Endometrial microvascular endothelial cells (primary cell): ENCODE measurements at regions not wholly inside any gene's neighbourhood (a gene's known extent, or its start where the extent isn't known, plus 50 kb on each side); places are given as distances from the start of the nearest gene placed in this dataset.
"Not testable (repeated sequence)": the region's sequence is repeated elsewhere in the genome, so short reads cannot be mapped to it uniquely, and the experiment has no call there.

Experiments used
- in situ Hi-C: cut with HindIII; loops from 2 replicates; pipeline ENCODE4 v1.10.0; 2017; ENCODE audit warnings: low sequenced_read_pairs, low pct_unique_long_range_greater_than_20kb; ENCODE audit errors: inconsistent ontology term

GRCh38 chr13:50170447-50171037 lies 155.3 kb downstream of the KCNRG start:
- in situ Hi-C loops, result no loop called here

DNA sequence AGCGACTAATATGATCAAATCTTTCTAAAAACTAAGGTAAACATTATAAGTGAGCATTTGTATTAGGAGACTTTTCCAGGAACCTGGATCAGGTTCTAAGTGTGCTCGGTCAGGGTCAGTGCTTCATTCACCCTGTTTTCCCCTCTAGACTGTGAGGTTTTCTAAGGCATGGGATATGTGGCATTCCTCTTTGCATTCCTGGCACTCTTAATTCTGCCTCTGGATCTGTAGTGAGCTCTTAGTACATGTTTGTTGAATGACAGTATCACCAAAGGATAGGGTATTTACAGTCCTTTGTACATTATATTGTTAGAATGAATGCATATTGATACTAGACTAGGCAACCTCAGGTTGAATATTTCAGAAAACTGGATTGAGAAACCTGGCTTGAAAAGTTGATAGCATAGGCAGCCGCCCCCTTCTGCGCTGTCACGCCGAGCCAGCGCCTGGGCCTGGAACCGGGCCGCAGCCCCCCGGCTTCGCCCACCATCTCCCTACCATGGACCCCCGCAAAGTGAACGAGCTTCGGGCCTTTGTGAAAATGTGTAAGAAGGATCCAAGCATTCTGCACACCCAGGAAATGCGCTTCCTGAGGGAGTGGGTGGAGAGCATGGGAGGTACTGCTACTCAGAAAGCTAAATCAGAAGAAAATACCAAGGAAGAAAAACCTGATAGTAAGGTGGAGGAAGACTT lies 156.5 kb downstream of the KCNRG start:
- in situ Hi-C loops, result no loop called here

DNA sequence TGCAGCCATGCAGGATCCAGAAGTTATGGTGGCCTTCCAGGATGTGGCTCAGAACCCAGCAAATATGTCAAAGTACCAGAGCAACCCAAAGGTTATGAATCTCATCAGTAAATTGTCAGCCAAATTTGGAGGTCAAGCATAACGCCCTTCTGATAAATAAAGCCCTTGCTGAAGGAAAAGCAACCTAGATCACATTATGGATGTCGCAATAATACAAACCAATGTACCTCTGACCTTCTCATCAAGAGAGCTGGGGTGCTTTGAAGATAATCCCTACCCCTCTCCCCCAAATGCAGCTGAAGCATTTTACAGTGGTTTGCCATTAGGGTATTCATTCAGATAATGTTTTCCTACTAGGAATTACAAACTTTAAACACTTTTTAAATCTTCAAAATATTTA lies 157.8 kb downstream of the KCNRG start:
- in situ Hi-C loops, result not testable (repeated sequence)

DNA sequence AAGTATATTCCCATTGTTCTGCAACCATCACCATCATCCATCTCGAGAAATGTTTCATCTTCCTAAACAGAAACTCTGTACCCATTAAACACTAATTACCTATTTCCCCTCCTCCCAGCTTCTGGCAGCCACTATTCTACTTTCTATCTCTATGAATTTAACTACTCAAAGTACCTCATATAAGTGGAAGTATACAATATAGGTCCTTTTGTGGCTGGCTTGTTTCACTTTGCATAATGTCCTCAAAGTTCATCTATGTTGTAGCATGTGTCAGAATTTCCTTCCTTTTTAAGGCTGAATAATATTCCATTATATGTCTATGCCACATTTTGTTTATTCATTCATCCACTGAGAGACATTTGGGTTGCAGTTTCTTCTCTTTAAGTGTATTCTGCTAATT lies 159.4 kb downstream of the KCNRG start:
- in situ Hi-C loops, result no loop called here

DNA sequence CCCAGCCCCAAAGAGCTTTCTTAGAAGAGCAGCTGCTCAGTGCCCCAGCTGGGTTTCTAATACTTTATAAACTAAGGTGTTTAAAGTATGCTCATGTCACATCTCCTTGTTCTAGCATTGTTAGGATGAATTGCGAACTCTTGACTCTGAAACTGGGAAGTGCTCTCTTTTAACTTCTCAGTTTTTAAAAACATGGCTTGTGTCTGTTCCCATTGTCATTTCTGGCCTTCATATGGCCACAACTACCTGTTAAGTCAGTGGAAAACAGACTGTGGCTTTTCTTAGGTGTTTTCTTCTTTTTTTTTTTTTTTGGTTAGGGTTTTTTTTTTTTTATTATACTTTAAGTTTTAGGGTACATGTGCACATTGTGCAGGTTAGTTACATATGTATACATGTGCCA lies 164.7 kb downstream of the KCNRG start:
- in situ Hi-C loops, result no loop called here

GRCh38 chr13:50185769-50186763 lies 170.8 kb downstream of the KCNRG start:
- in situ Hi-C loops, result not testable (repeated sequence)

- in situ Hi-C loops, result no loop called here
Observed at GRCh38 chr13:50187352-50188029, 172.2 kb downstream of the KCNRG start.

DNA sequence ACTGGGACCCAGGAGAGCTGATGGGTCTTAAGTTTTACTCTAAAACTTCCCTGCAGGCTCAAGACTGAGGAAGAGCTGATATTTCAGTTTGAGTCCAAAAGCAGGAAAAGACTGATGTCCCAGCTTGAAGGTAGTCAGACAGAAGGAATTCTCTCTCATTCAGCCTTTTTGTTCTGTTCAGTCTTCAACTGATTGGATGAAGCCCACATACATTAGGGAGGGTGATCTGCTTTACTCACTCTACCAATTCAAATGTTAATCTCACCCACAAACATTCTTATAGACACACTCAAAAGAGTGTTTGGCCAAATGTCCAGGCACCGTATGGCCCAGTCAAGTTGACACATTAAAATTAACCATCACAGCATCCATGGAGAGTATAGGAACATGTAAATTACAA lies 173.5 kb downstream of the KCNRG start:
- in situ Hi-C loops, result no loop called here

GRCh38 chr13:50189450-50189849 lies 174.2 kb downstream of the KCNRG start:
- in situ Hi-C loops, result no loop called here

DNA sequence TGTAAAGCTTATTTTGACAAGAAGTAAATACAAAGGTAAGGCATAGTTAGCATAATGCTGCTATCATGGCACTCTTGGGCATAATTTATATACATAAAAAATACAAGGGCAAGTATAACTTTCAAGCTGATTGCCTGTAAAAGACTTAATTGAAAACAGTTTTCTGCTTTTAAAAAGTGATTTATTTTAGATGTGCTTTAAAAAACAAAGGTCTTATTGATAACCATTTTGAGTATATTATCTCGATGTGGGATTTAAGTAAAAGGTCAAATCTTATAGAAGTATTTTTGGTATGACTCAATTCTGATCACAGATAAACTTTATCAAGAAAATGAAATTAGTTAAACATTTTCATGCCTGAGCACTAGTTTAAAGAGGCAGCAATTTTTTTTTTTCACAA lies 175.8 kb downstream of the KCNRG start:
- in situ Hi-C loops, result no loop called here

DNA sequence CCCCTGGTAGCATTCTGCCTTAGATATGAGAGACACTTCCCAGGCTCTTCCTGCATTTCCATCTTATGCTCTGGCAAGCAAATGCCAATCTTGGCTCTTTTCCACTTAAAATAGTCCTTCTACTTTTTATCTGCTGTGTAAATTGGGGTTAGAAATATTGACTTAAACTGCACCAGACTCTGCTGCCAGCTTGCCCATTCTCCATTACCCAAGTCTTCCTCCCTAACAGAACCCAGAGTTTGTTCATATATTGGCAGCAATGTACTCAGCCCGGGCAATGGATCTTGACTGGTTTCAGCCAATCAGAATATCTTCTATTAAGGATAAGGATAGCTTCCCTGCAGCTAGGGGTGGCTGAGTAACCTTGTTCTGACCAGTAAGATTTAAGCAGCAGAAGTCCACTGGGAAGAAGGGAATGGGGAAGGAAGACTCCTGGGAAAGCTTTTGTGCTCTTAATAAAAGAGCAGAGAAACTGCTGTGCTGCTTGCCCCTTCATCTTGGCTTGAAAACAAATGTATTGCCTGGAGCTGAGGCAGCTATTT lies 177.1 kb downstream of the KCNRG start:
- in situ Hi-C loops, result no loop called here

GRCh38 chr13:50195045-50195444 lies 179.8 kb downstream of the KCNRG start:
- in situ Hi-C loops, result no loop called here

- in situ Hi-C loops, result no loop called here
Observed at GRCh38 chr13:50196118-50196517, 180.9 kb downstream of the KCNRG start.

- in situ Hi-C loops, result no loop called here
Observed at GRCh38 chr13:50197705-50198104, 182.5 kb downstream of the KCNRG start.

DNA sequence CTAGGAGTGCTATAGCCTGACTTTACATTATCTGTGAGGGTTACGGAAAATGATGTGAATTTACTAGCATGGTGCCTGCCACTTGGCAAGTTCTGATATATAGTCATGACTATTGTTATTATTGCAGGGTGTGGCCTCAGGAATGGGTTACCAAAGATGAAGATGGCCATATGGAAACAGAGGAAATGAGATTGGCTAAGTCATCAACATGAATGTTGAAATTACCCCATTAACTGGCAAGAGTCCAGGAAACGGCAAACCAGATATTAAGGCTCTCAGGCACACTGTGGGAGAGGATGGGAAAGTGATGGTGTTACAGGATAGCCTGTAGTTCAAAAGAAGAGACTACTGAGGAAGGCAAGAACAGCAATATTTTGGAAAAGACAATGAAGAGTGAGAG lies 183.3 kb downstream of the KCNRG start:
- in situ Hi-C loops, result no loop called here

GRCh38 chr13:50200569-50200968 lies 185.3 kb downstream of the KCNRG start:
- in situ Hi-C loops, result no loop called here

DNA sequence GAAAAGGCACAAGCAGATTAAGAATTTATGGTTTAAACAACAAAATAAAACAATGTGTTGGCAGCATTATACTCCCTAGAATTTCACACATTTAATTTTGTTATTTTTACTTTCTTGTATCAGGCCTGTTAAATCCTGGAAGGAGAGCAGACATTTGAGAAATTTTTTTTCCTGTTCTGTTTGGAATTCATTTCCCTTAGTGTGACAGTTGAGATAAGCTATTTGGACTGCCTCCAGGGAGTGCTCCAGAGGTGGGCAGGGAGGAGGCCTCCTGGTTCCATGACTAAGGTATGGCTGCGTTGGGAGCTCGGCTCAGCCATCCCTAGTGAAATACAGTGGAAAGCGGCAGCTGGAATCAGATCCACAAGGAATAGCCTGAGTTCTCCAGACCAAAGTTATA lies 185.7 kb downstream of the KCNRG start:
- in situ Hi-C loops, result no loop called here

- in situ Hi-C loops, result no loop called here
Observed at GRCh38 chr13:50202485-50202884, 187.2 kb downstream of the KCNRG start.
